Smooth muscle cell (in vitro differentiated cells): ENCODE measurements at regions not wholly inside any gene's neighbourhood (a gene's known extent, or its start where the extent isn't known, plus 50 kb on each side); places are given as distances from the start of the nearest gene placed in this dataset.

ENCODE experiments used
- DNase-seq: peaks from one replicate; lab custom pipeline; 2025; ENCODE audit not compliant: unreplicated experiment; lab: John Stamatoyannopoulos, UW
- H2AFZ ChIP-seq: fragments of 200-600 bp; sonication (generic); 2 replicates; pipeline ENCODE4 v1.6.0; 2016; ENCODE audit warnings: antibody characterized with exemption, low read depth, mild to moderate bottlenecking
- H3F3A ChIP-seq: fragments of 200-600 bp; sonication (generic); 2 replicates; pipeline ENCODE4 v1.6.0; 2017; ENCODE audit warnings: antibody characterized with exemption, low read depth
- H3K27ac ChIP-seq: fragments of 200-600 bp; sonication (generic); 2 replicates; pipeline ENCODE4 v1.5.1; 2016; ENCODE audit warnings: low read depth, mild to moderate bottlenecking
- H3K27me3 ChIP-seq: fragments of 200-600 bp; sonication (generic); 2 replicates; pipeline ENCODE4 v1.6.1; 2016; ENCODE audit warnings: low read depth, mild to moderate bottlenecking
- H3K36me3 ChIP-seq: fragments of 200-600 bp; sonication (generic); 2 replicates; pipeline ENCODE4 v1.5.1; 2016; ENCODE audit warnings: low read depth
- H3K4me1 ChIP-seq: fragments of 200-600 bp; sonication (generic); 2 replicates; pipeline ENCODE4 v1.5.1; 2016; ENCODE audit warnings: low read depth
- H3K4me2 ChIP-seq: fragments of 200-600 bp; sonication (generic); 2 replicates; pipeline ENCODE4 v1.6.0; 2016; ENCODE audit warnings: mild to moderate bottlenecking
- H3K4me3 ChIP-seq: fragments of 200-600 bp; sonication (generic); 2 replicates; pipeline ENCODE4 v1.5.1; 2016; ENCODE audit warnings: mild to moderate bottlenecking
- H3K79me2 ChIP-seq: fragments of 200-600 bp; sonication (generic); 2 replicates; pipeline ENCODE4 v1.6.0; 2016; ENCODE audit warnings: low read depth, mild to moderate bottlenecking
- H3K9ac ChIP-seq: fragments of 200-600 bp; sonication (generic); 2 replicates; pipeline ENCODE4 v1.6.0; 2016; ENCODE audit warnings: low read depth
- H3K9me3 ChIP-seq: fragments of 200-600 bp; sonication (generic); replicated peaks from 2 replicates; pipeline ENCODE4 v1.5.1; 2016; ENCODE audit warnings: low read depth
- H4K20me1 ChIP-seq: fragments of 200-600 bp; sonication (generic); 2 replicates; pipeline ENCODE4 v1.6.0; 2016; ENCODE audit warnings: low read depth
- CTCF ChIP-seq: fragments of 200-600 bp; sonication (generic); IDR thresholded peaks from 2 replicates; pipeline ENCODE4 v1.5.1; 2017; ENCODE audit warnings: borderline replicate concordance, mild to moderate bottlenecking, antibody characterized with exemption; ENCODE audit not compliant: insufficient read depth, poor library complexity, severe bottlenecking
- WGBS: methylation state at CpG from one replicate; pipeline ENCODE4 v1.1.7; 2016; ENCODE audit warnings: low lambda C conversion rate; 5-methylcytosine and 5-hydroxymethylcytosine counted together

GRCh38 chr7:130961128-130961601 lies 227.2 kb upstream of the KLF14 start:
- peak overlapping the region; percentile 94 for H3K9ac ChIP-seq
- H3K27ac ChIP-seq = peak overlapping the region; percentile 99
- H3K9me3 ChIP-seq = no peaks in the 10 kb centered on the region
- TF ChIP-seq CTCF = no peak
- peaks cover 25% of the 10 kb centered on the region for H3K4me1 ChIP-seq
- WGBS = 38% methylated on average over 9 of the region's 9 CpGs
- peaks cover 22% of the 10 kb centered on the region for H3K79me2 ChIP-seq
- no peak overlapping the region for H2AFZ ChIP-seq
- no peaks in the 10 kb centered on the region for H3K27me3 ChIP-seq
- peaks cover 12% of the 10 kb centered on the region for H3F3A ChIP-seq
- peak overlapping the region; percentile 85 for H3K4me2 ChIP-seq
- H3K4me3 ChIP-seq = peak overlapping the region; percentile 44
- DNase-seq = no peak
- H3K36me3 ChIP-seq = no peaks in the 10 kb centered on the region
- no peaks in the 10 kb centered on the region for H4K20me1 ChIP-seq

GRCh38 chr7:130962109-130962508 lies 228.1 kb upstream of the KLF14 start:
- H3K9ac ChIP-seq = peak overlapping the region; percentile 94
- H3K27me3 ChIP-seq = no peaks in the 10 kb centered on the region
- peaks cover 20% of the 10 kb centered on the region for H3K4me1 ChIP-seq
- no peaks in the 10 kb centered on the region for H3K36me3 ChIP-seq
- H2AFZ ChIP-seq = no peak overlapping the region
- H3K79me2 ChIP-seq = peaks cover 22% of the 10 kb centered on the region
- H4K20me1 ChIP-seq = no peaks in the 10 kb centered on the region
- peak overlapping the region; percentile 99 for H3K27ac ChIP-seq
- DNase-seq = no peak
- H3F3A ChIP-seq = peaks cover 12% of the 10 kb centered on the region
- 92% methylated on average over 2 of the region's 2 CpGs for WGBS
- H3K4me3 ChIP-seq = no peak overlapping the region
- peak overlapping the region; percentile 85 for H3K4me2 ChIP-seq
- no peaks in the 10 kb centered on the region for H3K9me3 ChIP-seq
- no peak for TF ChIP-seq CTCF

- TF ChIP-seq CTCF = no peak
- H3K4me3 ChIP-seq = no peak overlapping the region
- H3K27ac ChIP-seq = peak overlapping the region; percentile 99
- no peaks in the 10 kb centered on the region for H4K20me1 ChIP-seq
- peaks cover 19% of the 10 kb centered on the region for H3K4me1 ChIP-seq
- H3K4me2 ChIP-seq = no peak overlapping the region
- H3F3A ChIP-seq = peaks cover 12% of the 10 kb centered on the region
- peaks cover 14% of the 10 kb centered on the region for H3K79me2 ChIP-seq
- H2AFZ ChIP-seq = no peak overlapping the region
- H3K27me3 ChIP-seq = no peaks in the 10 kb centered on the region
- WGBS = 97% methylated on average over 5 of the region's 5 CpGs
- DNase-seq = no peak
- H3K36me3 ChIP-seq = no peaks in the 10 kb centered on the region
- no peak overlapping the region for H3K9ac ChIP-seq
- H3K9me3 ChIP-seq = no peaks in the 10 kb centered on the region
Measured at GRCh38 chr7:130963339-130963738, 229.3 kb upstream of the KLF14 start.

GRCh38 chr7:130965515-130965914 lies 231.5 kb upstream of the KLF14 start:
- H3K4me3 ChIP-seq = no peak overlapping the region

More at GRCh38 chr7:130965515-130965914, 231.5 kb upstream of the KLF14 start:
- Histone ChIP-seq H3K27ac (peak overlapping the region; percentile 69), H3K79me2 (no peaks in the 10 kb centered on the region), H3K36me3 (no peaks in the 10 kb centered on the region), H4K20me1 (no peaks in the 10 kb centered on the region), H3K4me1 (peaks cover 8% of the 10 kb centered on the region), H3K9me3 (no peaks in the 10 kb centered on the region), H3K27me3 (no peaks in the 10 kb centered on the region), H3K4me2 (no peak overlapping the region), H3F3A (peaks cover 8% of the 10 kb centered on the region), H2AFZ (no peak overlapping the region), H3K9ac (no peak overlapping the region)
- DNase-seq = no peak
- no peak for TF ChIP-seq CTCF
